ENCODE measurements at regions not wholly inside any gene's neighbourhood (a gene's known extent, or its start where the extent isn't known, plus 50 kb on each side); places are given as distances from the start of the nearest gene placed in this dataset.
A peak's percentile ranks its signal among the peaks of the same experiment; 100 is the strongest.

DNA sequence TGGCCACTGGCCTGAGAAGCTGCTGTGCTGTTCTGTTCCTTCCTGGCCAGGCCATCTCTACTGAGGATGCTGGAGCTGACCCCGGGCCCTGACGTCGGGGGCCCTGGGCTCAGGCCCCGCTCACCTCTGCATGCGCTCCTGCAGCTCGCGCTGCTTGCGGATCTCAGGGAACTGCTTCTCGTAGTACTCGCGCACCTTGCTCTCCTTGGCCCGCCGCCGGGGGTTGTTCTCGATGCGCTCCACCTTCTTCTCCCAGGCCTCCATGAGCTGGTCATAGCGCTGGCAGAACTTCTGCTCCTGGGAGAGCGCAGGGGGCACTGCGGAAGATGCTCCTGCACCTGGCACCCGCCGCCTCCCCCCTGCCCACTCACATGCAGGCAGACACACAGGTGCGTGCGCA, 135.6 kb downstream of the RFLNA start (continued):
- TF ChIP-seq, protein P1, sequence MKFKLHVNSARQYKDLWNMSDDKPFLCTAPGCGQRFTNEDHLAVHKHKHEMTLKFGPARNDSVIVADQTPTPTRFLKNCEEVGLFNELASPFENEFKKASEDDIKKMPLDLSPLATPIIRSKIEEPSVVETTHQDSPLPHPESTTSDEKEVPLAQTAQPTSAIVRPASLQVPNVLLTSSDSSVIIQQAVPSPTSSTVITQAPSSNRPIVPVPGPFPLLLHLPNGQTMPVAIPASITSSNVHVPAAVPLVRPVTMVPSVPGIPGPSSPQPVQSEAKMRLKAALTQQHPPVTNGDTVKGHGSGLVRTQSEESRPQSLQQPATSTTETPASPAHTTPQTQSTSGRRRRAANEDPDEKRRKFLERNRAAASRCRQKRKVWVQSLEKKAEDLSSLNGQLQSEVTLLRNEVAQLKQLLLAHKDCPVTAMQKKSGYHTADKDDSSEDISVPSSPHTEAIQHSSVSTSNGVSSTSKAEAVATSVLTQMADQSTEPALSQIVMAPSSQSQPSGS (CRISPR knock-in tag; IDR thresholded peaks at IDR 0.05; ENCODE audit: borderline replicate concordance, low read depth): no peak
- TF ChIP-seq, protein P2, sequence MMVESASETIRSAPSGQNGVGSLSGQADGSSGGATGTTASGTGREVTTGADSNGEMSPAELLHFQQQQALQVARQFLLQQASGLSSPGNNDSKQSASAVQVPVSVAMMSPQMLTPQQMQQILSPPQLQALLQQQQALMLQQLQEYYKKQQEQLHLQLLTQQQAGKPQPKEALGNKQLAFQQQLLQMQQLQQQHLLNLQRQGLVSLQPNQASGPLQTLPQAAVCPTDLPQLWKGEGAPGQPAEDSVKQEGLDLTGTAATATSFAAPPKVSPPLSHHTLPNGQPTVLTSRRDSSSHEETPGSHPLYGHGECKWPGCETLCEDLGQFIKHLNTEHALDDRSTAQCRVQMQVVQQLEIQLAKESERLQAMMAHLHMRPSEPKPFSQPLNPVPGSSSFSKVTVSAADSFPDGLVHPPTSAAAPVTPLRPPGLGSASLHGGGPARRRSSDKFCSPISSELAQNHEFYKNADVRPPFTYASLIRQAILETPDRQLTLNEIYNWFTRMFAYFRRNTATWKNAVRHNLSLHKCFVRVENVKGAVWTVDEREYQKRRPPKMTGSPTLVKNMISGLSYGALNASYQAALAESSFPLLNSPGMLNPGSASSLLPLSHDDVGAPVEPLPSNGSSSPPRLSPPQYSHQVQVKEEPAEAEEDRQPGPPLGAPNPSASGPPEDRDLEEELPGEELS (CRISPR knock-in tag; IDR thresholded peaks at IDR 0.05): no peak
- TF ChIP-seq, protein P3, sequence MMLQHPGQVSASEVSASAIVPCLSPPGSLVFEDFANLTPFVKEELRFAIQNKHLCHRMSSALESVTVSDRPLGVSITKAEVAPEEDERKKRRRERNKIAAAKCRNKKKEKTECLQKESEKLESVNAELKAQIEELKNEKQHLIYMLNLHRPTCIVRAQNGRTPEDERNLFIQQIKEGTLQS (CRISPR knock-in tag; conservative IDR thresholded peaks at IDR 0.05): no peak
- TF ChIP-seq IRF2 (CRISPR knock-in tag; IDR thresholded peaks at IDR 0.05; ENCODE audit: borderline replicate concordance, low read depth): no peak
- TF ChIP-seq ZNF263 (CRISPR knock-in tag; IDR thresholded peaks at IDR 0.05; ENCODE audit: low read depth): no peak

DNA sequence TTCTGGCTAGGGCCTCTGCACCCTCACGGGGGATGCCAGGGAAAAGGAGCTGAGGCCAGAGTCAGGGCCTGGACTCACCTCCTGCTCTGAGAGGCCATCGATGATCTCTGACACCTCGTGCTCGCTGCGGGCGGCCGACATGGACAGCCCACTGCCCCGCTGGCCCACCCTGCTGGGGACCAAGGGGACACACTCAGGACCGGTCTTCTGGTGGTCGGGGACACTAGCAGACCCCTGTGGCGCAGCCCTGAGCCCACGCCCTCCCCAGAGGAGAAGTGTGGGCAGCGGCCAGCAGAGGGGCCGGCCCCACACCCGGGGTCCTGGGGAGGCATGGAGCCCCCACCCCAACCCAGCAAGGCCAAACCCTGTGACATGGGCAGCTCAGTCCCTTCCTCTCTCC, 134.6 kb downstream of the RFLNA start:
- peaks cover 34% of the 10 kb centered on the region for H3K36me3 Mint-ChIP-seq
- H3K27me3 Mint-ChIP-seq (ENCODE audit: low read depth): no peaks in the 10 kb centered on the region
- DNase-seq (ENCODE audit: low spot score): no peak
- no peak for ATAC-seq
- no peak overlapping the region for H3K27ac Mint-ChIP-seq
- POLR2A ChIA-PET: interaction anchor here (0.7 kb wide), 1 partner anchor 41 kb away, joined by 3 read pairs; no protein-coding TSS in a partner anchor
- H3K4me3 Mint-ChIP-seq: no peak overlapping the region
- CTCF ChIA-PET: no interaction called here
- H3K4me1 Mint-ChIP-seq: peaks cover 5% of the 10 kb centered on the region
- peaks cover 10% of the 10 kb centered on the region for H3K9me3 Mint-ChIP-seq
- TF ChIP-seq, protein P4, sequence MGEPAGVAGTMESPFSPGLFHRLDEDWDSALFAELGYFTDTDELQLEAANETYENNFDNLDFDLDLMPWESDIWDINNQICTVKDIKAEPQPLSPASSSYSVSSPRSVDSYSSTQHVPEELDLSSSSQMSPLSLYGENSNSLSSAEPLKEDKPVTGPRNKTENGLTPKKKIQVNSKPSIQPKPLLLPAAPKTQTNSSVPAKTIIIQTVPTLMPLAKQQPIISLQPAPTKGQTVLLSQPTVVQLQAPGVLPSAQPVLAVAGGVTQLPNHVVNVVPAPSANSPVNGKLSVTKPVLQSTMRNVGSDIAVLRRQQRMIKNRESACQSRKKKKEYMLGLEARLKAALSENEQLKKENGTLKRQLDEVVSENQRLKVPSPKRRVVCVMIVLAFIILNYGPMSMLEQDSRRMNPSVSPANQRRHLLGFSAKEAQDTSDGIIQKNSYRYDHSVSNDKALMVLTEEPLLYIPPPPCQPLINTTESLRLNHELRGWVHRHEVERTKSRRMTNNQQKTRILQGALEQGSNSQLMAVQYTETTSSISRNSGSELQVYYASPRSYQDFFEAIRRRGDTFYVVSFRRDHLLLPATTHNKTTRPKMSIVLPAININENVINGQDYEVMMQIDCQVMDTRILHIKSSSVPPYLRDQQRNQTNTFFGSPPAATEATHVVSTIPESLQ (CRISPR knock-in tag; IDR thresholded peaks at IDR 0.05): no peak

DNA sequence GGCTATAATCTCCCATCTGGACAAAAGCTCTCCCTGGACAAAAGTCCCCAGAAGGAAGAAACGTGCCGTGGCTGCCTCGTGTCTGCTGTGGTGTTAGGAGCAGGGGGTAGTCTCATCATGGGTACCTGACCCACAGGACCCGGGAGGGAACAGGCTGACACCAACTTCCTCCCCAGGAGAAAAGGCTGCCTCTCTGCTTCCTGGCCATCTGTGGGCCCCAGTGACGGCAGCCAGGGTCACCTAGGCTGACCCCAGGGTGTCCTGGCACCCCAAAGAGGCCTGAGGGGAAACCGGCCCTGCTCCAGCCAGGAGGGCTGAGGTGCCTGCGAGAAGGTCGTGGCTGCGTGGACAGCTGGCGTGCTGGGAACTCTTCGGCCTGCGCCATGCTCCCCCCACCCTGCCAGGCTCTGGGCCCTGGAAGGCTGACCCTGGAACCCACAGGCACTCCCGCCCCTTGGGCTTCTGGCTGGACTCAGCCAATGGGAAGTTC, 133.9 kb downstream of the RFLNA start:
- Mint-ChIP-seq H3K4me3 (no peak overlapping the region), H3K4me1 (peaks cover 3% of the 10 kb centered on the region; the same call in 1 of the 2 replicates), H3K27ac (peak overlapping the region; percentile 43; the same call in 1 of the 2 replicates), H3K9me3 (peaks cover 10% of the 10 kb centered on the region), H3K36me3 (peaks cover 40% of the 10 kb centered on the region), H3K27me3 (ENCODE audit: low read depth) (no peaks in the 10 kb centered on the region)
- DNase-seq (ENCODE audit: low spot score) (no peak), ATAC-seq (no peak)
- ChIA-PET CTCF (interaction anchor here (1.3 kb wide), 1 partner anchor 29 kb away, joined by 9 read pairs; no protein-coding TSS in a partner anchor), POLR2A (interaction anchor here (0.7 kb wide), 1 partner anchor 11 kb away, joined by 5 read pairs; no protein-coding TSS in a partner anchor)
- TF ChIP-seq NFE2L1 (CRISPR knock-in tag; IDR thresholded peaks at IDR 0.05): no peak
- no peak for TF ChIP-seq ZNF396 (CRISPR knock-in tag; IDR thresholded peaks at IDR 0.05; ENCODE audit: borderline replicate concordance)
- TF ChIP-seq SMAD3 (CRISPR knock-in tag; IDR thresholded peaks at IDR 0.05; ENCODE audit: borderline replicate concordance): no peak
- TF ChIP-seq SMAD4 (CRISPR knock-in tag; IDR thresholded peaks at IDR 0.05): no peak
- TF ChIP-seq FOXJ3 (CRISPR knock-in tag; IDR thresholded peaks at IDR 0.05; ENCODE audit: borderline replicate concordance): no peak
- no peak for TF ChIP-seq ZNF138 (CRISPR knock-in tag; conservative IDR thresholded peaks at IDR 0.05)

DNA sequence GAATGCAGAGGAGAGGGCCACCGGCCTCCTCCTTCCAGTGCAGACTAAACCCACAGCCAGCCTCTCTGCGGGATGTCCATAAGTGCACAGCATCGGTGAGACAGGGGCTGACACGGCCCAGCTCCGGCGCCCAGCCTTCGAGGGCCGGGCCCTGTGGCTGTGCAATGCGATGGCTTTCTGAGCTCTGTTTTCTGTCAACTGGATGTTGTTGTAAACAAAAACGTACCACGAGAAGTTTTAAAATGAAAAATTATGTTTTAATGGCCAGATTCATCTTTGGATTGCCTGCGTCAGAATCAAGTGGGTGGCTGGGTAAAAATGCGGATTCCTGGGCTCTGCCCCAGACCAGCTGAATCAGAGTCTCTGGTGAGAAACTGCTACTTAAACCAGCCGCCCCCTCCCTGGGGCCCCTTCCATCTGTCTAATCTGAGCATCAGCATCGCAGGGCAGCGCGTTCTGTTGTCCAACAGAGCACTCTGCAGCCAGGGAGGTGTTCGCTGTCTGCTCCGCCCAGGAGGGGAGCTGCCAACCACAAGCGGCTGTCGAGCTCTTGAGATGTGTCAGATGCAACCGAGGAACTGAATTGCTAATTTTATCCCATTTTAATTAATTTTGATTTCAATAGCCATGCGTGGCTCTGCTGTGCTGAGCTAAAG, 133.4 kb downstream of the RFLNA start:
- Mint-ChIP-seq H3K9me3 (peaks cover 10% of the 10 kb centered on the region), H3K27ac (peak overlapping the region; percentile 43), H3K4me1 (peaks cover 3% of the 10 kb centered on the region; the same call in 1 of the 2 replicates), H3K36me3 (peaks cover 40% of the 10 kb centered on the region), H3K27me3 (ENCODE audit: low read depth) (no peaks in the 10 kb centered on the region), H3K4me3 (no peak overlapping the region)
- ATAC-seq (no peak), DNase-seq (ENCODE audit: low spot score) (no peak)
- POLR2A ChIA-PET: interaction anchor here (0.7 kb wide), 1 partner anchor 10 kb away, joined by 5 read pairs; no protein-coding TSS in a partner anchor
- CTCF ChIA-PET: interaction anchor here (1.3 to 1.5 kb wide), 2 partner anchors 22 to 29 kb away, joined by 3 to 9 read pairs; no protein-coding TSS in a partner anchor
- TF ChIP-seq, protein P5, sequence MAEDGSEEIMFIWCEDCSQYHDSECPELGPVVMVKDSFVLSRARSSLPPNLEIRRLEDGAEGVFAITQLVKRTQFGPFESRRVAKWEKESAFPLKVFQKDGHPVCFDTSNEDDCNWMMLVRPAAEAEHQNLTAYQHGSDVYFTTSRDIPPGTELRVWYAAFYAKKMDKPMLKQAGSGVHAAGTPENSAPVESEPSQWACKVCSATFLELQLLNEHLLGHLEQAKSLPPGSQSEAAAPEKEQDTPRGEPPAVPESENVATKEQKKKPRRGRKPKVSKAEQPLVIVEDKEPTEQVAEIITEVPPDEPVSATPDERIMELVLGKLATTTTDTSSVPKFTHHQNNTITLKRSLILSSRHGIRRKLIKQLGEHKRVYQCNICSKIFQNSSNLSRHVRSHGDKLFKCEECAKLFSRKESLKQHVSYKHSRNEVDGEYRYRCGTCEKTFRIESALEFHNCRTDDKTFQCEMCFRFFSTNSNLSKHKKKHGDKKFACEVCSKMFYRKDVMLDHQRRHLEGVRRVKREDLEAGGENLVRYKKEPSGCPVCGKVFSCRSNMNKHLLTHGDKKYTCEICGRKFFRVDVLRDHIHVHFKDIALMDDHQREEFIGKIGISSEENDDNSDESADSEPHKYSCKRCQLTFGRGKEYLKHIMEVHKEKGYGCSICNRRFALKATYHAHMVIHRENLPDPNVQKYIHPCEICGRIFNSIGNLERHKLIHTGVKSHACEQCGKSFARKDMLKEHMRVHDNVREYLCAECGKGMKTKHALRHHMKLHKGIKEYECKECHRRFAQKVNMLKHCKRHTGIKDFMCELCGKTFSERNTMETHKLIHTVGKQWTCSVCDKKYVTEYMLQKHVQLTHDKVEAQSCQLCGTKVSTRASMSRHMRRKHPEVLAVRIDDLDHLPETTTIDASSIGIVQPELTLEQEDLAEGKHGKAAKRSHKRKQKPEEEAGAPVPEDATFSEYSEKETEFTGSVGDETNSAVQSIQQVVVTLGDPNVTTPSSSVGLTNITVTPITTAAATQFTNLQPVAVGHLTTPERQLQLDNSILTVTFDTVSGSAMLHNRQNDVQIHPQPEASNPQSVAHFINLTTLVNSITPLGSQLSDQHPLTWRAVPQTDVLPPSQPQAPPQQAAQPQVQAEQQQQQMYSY (CRISPR knock-in tag; IDR thresholded peaks at IDR 0.05): no peak
- TF ChIP-seq, protein P6, sequence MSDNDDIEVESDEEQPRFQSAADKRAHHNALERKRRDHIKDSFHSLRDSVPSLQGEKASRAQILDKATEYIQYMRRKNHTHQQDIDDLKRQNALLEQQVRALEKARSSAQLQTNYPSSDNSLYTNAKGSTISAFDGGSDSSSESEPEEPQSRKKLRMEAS (CRISPR knock-in tag; IDR thresholded peaks at IDR 0.05): no peak
- no peak for TF ChIP-seq MXD4 (CRISPR knock-in tag; IDR thresholded peaks at IDR 0.05; ENCODE audit: borderline replicate concordance)
- no peak for TF ChIP-seq HMGA2 (CRISPR knock-in tag; IDR thresholded peaks at IDR 0.05)
- TF ChIP-seq, protein P7, sequence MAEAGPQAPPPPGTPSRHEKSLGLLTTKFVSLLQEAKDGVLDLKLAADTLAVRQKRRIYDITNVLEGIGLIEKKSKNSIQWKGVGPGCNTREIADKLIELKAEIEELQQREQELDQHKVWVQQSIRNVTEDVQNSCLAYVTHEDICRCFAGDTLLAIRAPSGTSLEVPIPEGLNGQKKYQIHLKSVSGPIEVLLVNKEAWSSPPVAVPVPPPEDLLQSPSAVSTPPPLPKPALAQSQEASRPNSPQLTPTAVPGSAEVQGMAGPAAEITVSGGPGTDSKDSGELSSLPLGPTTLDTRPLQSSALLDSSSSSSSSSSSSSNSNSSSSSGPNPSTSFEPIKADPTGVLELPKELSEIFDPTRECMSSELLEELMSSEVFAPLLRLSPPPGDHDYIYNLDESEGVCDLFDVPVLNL (CRISPR knock-in tag; IDR thresholded peaks at IDR 0.05; ENCODE audit: borderline replicate concordance, low read depth): no peak

Data from WTC11 (cell line).